Astrocyte (in vitro differentiated cells and primary cell): ENCODE measurements at regions not wholly inside any gene's neighbourhood (a gene's known extent, or its start where the extent isn't known, plus 50 kb on each side); places are given as distances from the start of the nearest gene placed in this dataset.

Source experiments
- CTCF ChIP-seq: IDR thresholded peaks from 2 replicates; pipeline ENCODE4 v1.5.1; 2011; ENCODE audit warnings: low read depth, mild to moderate bottlenecking, inconsistent platforms, low read length, moderate library complexity; ENCODE audit not compliant: insufficient read depth
- EZH2 ChIP-seq: IDR thresholded peaks from 2 replicates; pipeline ENCODE4 v1.6.1; 2012; ENCODE audit warnings: mild to moderate bottlenecking, low read length, inconsistent platforms; ENCODE audit not compliant: insufficient read depth

GRCh38 chr9:99748266-99748665 is 73.4 kb upstream of the NR4A3 start:
- TF ChIP-seq EZH2 (no peak), CTCF (no peak)
